NCI-H2227 (cell line): ENCODE measurements at regions not wholly inside any gene's neighbourhood (a gene's known extent, or its start where the extent isn't known, plus 50 kb on each side); places are given as distances from the start of the nearest gene placed in this dataset.
A peak's percentile ranks its signal among the peaks of the same experiment; 100 is the strongest.
"Not testable (repeated sequence)": the region's sequence is repeated elsewhere in the genome, so short reads cannot be mapped to it uniquely, and the experiment has no call there.

Experiments used
- DNase-seq: peaks from one replicate; lab custom pipeline; 2025; ENCODE audit not compliant: unreplicated experiment; lab: John Stamatoyannopoulos, UW

GRCh38 chr12:11535127-11535526 is 114.3 kb upstream of the ETV6 start:
- no peak for DNase-seq

- no peak for DNase-seq
These were observed 110.3 kb upstream of the ETV6 start for GRCh38 chr12:11539156-11539555.

DNA sequence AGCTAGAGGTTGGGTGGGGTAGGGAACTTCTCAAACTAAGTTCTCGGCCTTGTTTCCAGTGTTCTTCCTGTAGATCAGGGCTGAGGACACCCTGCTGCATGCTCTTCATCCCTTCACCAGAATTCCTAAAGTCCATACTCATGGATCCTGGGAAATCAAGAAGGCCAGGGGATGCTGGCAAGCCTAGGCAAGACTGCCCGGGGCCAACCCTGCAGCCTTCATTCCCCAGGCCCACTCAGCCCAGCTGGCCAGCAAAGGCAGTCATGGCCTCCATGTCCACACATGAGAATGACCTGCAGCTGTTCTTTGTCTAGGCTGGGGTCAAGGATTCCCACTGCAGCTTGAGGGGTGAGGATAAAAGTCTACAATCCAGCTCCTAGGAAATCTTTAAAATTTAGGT is 109.3 kb upstream of the ETV6 start:
- DNase-seq, result no peak

- no peak for DNase-seq
These were observed 108.7 kb upstream of the ETV6 start for GRCh38 chr12:11540615-11541310.

GRCh38 chr12:11542599-11542998 is 106.9 kb upstream of the ETV6 start:
- no peak for DNase-seq

GRCh38 chr12:11543457-11544158 is 105.9 kb upstream of the ETV6 start:
- no peak for DNase-seq

DNA sequence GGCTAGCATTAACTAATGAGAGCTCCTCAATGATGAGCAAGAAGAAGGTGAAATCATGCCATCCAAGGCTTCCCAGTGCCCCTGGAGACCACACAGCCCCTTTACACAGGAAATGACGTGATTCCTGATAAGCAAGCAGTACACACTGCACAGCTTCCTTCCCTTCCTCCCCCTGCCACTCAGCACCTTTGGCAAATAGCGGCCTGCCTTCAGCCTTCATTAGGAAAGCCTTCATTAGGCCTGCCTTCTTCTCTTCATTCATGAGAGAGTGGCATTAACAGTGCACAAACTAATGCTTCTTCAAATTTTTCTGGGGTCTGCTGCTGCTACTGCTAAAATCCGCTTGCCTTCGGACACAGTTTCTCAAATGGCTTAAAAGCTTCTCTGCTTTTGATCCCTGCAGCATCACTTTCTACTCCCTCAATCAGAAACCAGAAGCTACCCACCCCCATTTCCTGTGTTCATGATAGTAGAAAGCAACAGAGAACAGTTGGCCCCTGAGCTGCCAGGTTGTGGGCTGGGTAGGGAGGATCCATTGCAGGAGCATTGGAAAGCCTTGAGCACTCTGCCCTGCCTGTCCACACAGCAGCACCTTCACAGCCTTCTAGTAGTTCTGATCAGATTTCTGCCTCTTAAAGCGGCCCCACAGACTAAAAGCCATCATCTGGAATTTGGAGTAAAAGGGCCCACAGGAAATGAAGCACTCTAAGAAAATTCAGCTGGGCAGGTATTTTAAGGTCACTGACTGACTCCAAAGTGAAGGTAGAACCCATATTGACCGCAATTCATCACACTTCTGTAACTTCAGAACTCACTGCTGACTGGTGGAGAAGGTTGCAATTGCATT is 103.8 kb upstream of the ETV6 start:
- no peak for DNase-seq

DNA sequence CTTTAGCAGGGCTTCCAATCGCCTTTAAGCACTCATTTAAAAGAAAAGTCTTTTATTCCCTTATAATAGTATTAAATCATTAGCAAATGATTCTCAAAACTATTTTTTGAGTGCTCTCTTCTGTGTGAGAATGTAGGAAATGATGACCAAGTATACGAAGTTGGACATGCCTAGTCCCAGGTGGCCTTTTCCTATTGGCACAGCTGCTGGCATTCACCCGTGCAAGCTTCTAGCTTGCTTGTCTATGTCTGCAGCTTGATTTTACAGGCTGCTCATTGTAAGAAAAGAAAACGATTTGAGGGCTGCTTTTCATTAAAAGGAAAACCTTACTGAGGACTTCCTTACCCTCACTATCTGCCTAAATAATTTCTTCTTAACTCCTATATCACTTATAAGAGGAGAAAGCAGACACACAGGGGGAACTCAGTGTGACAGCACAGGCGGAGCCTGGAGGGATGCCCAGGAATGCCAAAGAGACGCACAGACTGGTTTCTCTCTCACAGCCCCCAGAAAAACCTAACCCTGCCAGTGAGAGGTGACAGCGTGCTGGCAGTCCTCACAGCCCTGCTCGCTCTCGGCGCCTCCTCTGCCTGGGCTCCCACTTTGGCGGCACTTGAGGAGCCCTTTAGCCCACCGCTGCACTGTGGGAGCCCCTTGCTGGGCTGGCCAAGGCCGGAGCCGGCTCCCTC is 102.7 kb upstream of the ETV6 start:
- DNase-seq, result not testable (repeated sequence)

- not testable (repeated sequence) for DNase-seq
These were observed 102.2 kb upstream of the ETV6 start for GRCh38 chr12:11547271-11547646.

- no peak for DNase-seq
These were observed 100.4 kb upstream of the ETV6 start for GRCh38 chr12:11549119-11549518.

DNA sequence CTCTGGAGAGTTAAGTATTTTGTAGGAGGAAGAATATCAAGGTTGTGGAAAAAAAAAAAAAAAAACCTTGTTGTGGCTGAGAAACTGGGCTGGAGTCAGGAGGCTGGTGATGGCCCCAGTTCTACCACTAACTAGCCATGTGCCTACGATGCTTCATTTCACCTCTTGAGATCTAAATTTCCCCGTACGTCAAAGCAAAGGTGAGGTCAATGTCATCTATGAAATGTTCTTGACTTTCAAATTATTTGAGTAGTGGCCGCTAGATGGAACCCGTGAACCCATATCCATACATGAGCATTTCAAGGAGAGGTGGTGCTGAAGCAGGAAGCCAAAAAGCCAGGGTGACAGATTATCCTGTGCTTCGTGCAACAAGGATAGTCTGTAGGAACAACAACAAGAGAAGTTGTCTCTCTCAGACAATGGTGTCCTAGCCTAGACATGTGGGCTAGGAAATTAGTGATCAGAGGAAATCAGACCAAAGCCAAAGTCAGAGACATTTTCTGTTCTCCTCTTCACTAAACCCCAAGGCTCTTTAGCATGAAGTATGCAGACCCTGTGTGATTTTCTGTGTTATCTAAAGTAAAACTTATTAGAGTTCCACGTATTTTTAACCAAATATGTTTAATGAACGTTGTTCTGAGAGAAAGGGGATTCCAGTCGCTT is 95.5 kb upstream of the ETV6 start:
- peak; percentile 17 for DNase-seq

DNA sequence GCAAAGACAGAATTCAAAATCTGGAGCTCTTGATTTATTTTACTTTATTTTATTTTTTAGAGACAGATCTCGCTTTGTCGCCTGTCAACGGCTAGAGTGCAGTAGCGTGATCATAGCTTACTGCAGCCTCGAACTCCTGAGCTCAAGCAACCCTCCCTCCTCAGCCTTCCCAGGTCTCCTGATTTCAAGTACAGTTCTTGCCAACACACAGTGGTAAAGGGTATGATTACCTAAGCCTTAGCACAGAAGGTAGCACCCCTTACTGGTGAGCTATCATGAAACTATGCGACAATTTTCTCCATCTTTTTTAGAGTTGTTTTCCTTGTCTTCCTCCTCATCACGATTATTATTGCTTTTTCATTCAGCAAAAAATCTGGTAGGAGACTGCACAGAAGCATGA is 94.3 kb upstream of the ETV6 start:
- no peak for DNase-seq

DNA sequence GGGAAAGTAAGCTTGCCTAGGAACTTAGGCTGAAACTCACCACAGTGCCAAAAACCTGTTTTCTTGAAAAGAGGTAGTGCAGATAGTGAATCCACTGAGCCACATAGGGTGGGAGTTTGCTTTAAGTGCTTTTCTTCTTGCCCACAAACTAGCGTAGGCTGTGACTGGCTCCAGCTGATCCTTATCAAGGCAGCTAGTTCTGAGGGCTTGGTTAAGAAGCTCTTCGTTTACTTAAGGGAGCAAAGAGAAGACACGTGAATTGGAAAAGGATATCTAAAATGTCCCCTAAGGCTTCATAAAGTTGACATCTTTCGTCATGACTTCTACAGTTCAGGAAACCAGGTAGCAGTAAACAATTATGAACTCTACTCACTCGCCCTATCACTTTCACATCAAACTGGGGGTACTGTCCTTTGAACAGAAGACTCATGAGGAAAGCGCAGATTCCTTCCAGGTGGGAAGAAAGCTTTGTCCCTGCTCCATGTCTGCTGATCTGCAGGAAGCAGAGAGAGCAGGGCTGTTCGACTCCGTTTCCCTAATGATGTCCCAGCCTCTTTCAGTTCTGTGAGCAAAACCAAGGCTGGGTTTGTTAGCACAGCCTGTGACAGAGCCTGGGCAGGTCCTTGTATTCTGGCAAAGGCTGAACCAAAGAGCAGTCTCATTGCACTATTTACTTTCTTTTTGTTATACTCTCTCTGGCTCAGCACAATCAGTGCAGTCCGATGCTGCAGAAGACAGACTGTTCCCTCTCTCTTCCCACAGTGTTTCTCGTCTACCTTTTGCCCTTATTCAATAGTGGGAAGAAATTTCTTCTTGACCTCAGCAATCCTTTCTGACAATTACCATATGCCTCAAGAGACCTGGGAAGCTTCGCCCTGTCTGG is 93.5 kb upstream of the ETV6 start:
- no peak for DNase-seq

DNA sequence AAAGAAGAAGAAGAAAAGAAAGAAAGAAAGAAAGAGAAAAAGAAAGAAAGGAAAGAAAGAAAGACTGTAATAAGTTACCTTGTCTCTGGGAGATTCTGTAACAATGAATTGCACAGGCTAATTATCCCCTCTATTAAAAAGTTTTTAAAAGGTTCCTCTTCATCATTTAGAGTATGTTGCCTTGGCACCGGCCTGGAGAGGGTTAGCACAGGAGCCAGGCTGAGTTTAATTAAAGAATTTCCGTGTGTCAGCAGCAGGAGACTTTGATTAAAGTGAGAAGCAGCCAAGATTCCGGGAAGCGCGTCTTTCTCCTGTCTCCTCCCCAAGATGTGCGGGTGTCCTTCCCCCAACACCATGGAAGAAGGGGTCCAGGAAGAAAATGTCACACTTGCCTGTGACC is 92.8 kb upstream of the ETV6 start:
- no peak for DNase-seq

GRCh38 chr12:11559626-11560340 is 89.7 kb upstream of the ETV6 start:
- no peak for DNase-seq

DNA sequence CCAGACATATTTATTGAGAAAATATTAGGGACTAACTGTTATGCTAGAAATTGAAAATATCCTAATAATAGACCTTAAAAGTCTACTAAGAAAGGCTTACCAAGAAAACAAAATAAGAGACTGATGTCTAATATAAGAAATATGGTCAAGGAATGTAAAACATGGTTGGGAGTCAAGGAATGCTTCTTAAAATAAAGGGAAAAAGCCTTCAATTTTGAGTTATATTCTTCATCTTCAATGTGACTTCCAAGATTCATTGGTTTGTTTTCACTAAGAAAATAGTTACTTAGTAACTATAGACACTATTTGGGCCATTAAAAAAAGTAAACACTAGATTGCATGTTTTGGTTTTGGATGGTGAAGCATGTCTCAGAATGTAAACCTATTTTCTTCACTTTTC is 88.1 kb upstream of the ETV6 start:
- DNase-seq, result no peak

DNA sequence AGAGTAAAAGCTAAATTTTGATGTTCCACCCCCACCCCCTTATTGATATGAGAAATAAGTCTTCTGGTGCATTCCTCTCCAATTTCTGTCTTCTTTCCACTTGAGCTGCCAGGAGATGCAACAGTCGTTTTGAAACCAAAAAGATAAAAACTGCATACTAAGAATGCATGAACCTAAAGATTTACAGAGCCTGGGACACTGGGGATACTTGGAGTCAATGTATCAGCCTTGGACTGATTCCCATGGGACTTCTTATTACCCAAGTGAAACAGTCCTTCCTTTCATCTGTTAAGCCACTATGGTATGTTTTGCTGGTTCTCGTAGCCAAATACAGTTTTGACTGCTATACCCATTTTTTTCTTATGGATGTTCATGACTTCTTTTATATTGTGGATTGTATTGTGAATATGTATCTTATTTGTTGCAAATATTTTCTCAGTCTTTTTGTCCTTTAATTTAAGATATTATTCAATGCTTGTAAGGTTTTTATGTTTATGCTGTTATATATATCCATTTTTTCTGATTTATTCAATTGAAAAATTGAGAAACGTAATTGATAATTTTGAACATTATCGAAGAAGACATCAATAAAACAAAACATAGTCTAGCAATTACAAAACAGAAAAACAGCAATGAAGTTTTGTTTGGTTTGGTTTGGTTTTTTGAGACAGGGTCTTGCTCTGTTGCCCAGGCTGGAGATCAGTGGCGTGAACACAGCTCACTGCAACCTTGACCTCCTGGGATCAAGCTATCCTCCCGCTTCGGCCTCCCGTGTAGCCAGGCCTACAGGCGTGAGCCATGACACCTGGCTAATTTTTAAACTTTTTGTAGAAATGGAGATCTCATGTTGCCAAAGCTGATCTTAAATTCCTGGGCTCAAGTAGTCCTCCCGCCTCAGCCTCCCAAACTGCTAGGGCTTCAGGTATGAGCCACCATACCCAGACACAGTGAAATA is 85.4 kb upstream of the ETV6 start:
- DNase-seq, result no peak

DNA sequence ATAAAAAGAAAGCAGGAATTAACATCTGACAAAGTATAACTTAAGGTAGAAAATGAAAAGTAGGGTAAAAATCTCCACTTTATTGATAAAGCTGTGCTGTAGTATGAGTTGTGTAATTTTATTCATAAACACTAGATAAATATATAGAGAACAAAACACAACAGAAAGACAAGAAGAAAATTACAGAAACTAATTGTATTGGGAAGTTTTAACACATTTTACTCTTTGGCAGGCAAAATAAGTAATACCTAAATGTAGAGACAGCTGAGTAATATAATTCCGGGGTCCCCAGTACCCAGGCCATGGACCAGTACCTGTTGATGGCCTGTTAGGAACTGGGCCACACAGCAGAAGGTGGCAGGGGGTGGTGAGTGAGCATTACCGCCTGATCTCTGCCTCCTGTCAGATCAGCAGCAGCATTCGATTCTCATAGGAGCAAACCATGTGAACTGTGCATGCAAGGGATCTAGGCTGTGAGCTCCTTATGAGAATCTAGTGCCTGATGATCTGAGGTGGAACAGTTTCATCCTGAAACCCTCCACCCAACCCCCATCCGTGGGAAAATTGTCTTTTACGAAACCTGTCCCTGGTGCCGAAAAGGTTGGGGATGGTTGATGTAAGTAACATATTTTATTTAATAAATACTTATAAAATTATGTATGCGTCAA is 84.4 kb upstream of the ETV6 start:
- no peak for DNase-seq
